ENCODE measurements at regions not wholly inside any gene's neighbourhood (a gene's known extent, or its start where the extent isn't known, plus 50 kb on each side); places are given as distances from the start of the nearest gene placed in this dataset.

- peak; percentile 70 for DNase-seq (ENCODE audit: low read depth)
These were observed 156.9 kb downstream of the CAND1 start for GRCh38 chr12:67426067-67426466.

- DNase-seq (ENCODE audit: low read depth) = no peak
These were observed 158.2 kb downstream of the CAND1 start for GRCh38 chr12:67427336-67427735.

- no peak for DNase-seq (ENCODE audit: low read depth)
These were observed 159.3 kb downstream of the CAND1 start for GRCh38 chr12:67428431-67428830.

- DNase-seq (ENCODE audit: low read depth) = no peak
These were observed 161.7 kb downstream of the CAND1 start for GRCh38 chr12:67430708-67431335.

GRCh38 chr12:67431411-67432020 lies 162.4 kb downstream of the CAND1 start:
- no peak for DNase-seq (ENCODE audit: low read depth)

- DNase-seq (ENCODE audit: low read depth) = no peak
These were observed 164.4 kb downstream of the CAND1 start for GRCh38 chr12:67433385-67434175.

- DNase-seq (ENCODE audit: low read depth) = peak; percentile 95
These were observed 165.7 kb downstream of the CAND1 start for GRCh38 chr12:67434671-67435370.

- no peak for DNase-seq (ENCODE audit: low read depth)
These were observed 167.1 kb downstream of the CAND1 start for GRCh38 chr12:67436230-67436629.

- DNase-seq (ENCODE audit: low read depth) = no peak
These were observed 167.9 kb downstream of the CAND1 start for GRCh38 chr12:67437011-67437410.

- no peak for DNase-seq (ENCODE audit: low read depth)
These were observed 170.5 kb downstream of the CAND1 start for GRCh38 chr12:67439611-67440010.

GRCh38 chr12:67441736-67442346 lies 172.7 kb downstream of the CAND1 start:
- DNase-seq (ENCODE audit: low read depth) = peak; percentile 92

- peak; percentile 76 for DNase-seq (ENCODE audit: low read depth)
These were observed 173.2 kb downstream of the CAND1 start for GRCh38 chr12:67442347-67442841.

GRCh38 chr12:67442896-67443295 lies 173.7 kb downstream of the CAND1 start:
- DNase-seq (ENCODE audit: low read depth) = no peak

GRCh38 chr12:67444542-67444941 lies 175.4 kb downstream of the CAND1 start:
- DNase-seq (ENCODE audit: low read depth) = no peak

GRCh38 chr12:67446716-67447115 lies 177.6 kb downstream of the CAND1 start:
- DNase-seq (ENCODE audit: low read depth) = no peak

GRCh38 chr12:67447180-67447579 lies 178.0 kb downstream of the CAND1 start:
- no peak for DNase-seq (ENCODE audit: low read depth)

- DNase-seq (ENCODE audit: low read depth) = no peak
These were observed 180.5 kb downstream of the CAND1 start for GRCh38 chr12:67449591-67450052.

GRCh38 chr12:67450441-67450840 lies 181.3 kb downstream of the CAND1 start:
- no peak for DNase-seq (ENCODE audit: low read depth)

- DNase-seq (ENCODE audit: low read depth) = no peak
These were observed 182.0 kb downstream of the CAND1 start for GRCh38 chr12:67451206-67451605.

- no peak for DNase-seq (ENCODE audit: low read depth)
These were observed 183.1 kb downstream of the CAND1 start for GRCh38 chr12:67452119-67452805.
